Endodermal cell (in vitro differentiated cells): ENCODE measurements at regions not wholly inside any gene's neighbourhood (a gene's known extent, or its start where the extent isn't known, plus 50 kb on each side); places are given as distances from the start of the nearest gene placed in this dataset.

ENCODE experiments used
- DNase-seq: peaks from one replicate; pipeline ENCODE4 v3.0.0-alpha.2; 2017
- H3K27ac ChIP-seq: 2 replicates; pipeline ENCODE4 v1.5.1; 2013; ENCODE audit warnings: mild to moderate bottlenecking, low read depth, low read length, moderate library complexity
- H3K27me3 ChIP-seq: 2 replicates; pipeline ENCODE4 v1.6.1; 2013; ENCODE audit warnings: mild to moderate bottlenecking, low read length, moderate library complexity; ENCODE audit not compliant: insufficient read depth, control insufficient read depth, poor library complexity, severe bottlenecking
- H3K36me3 ChIP-seq: 2 replicates; pipeline ENCODE4 v1.7.0; 2013; ENCODE audit warnings: mild to moderate bottlenecking, low read length, moderate library complexity; ENCODE audit not compliant: control insufficient read depth, insufficient read depth
- H3K4me1 ChIP-seq: one replicate; pipeline ENCODE4 v1.7.0; 2013; ENCODE audit warnings: low read length; ENCODE audit not compliant: control insufficient read depth, insufficient read depth
- H3K4me3 ChIP-seq: 2 replicates; pipeline ENCODE4 v1.5.1; 2013; ENCODE audit warnings: mild to moderate bottlenecking, low read length, moderate library complexity
- H3K9ac ChIP-seq: 2 replicates; pipeline ENCODE4 v1.6.1; 2013; ENCODE audit warnings: mild to moderate bottlenecking, low read length, moderate library complexity; ENCODE audit not compliant: poor library complexity, severe bottlenecking; ENCODE audit errors: extremely low read depth
- H3K9me3 ChIP-seq: 2 replicates; pipeline ENCODE4 v1.6.1; 2013; ENCODE audit warnings: mild to moderate bottlenecking, low read length, moderate library complexity; ENCODE audit not compliant: control insufficient read depth
- H3K27ac Mint-ChIP-seq: 2 replicates; pipeline ENCODE4 v1.8.0; 2020; ENCODE audit warnings: mixed read lengths
- H3K27me3 Mint-ChIP-seq: 2 replicates; pipeline ENCODE4 v1.8.0; 2021; ENCODE audit warnings: mild to moderate bottlenecking, mixed read lengths; ENCODE audit not compliant: insufficient read depth
- H3K36me3 Mint-ChIP-seq: 2 replicates; pipeline ENCODE4 v1.8.0; 2020; ENCODE audit warnings: low read depth, mixed read lengths
- H3K4me1 Mint-ChIP-seq: 2 replicates; pipeline ENCODE4 v1.8.0; 2020; ENCODE audit warnings: mixed read lengths
- H3K4me3 Mint-ChIP-seq: 2 replicates; pipeline ENCODE4 v1.8.0; 2020; ENCODE audit warnings: mild to moderate bottlenecking, moderate library complexity, mixed read lengths
- H3K9me3 Mint-ChIP-seq: 2 replicates; pipeline ENCODE4 v1.8.0; 2020; ENCODE audit warnings: mild to moderate bottlenecking, mixed read lengths
- CTCF ChIP-seq: fragments of 200-600 bp; sonication (generic); conservative IDR thresholded peaks from 2 replicates; pipeline ENCODE4 v1.5.0; 2021; ENCODE audit warnings: antibody characterized with exemption, mild to moderate bottlenecking
- WGBS, 2 experiments: methylation state at CpG; one replicate each; pipeline versions ENCODE4 v1.1.5 to v1.1.7; 2013; ENCODE audit warnings: missing lambda C conversion rate in 2 of 2, mixed read lengths in 1 of 2; ENCODE audit not compliant: insufficient coverage in 1 of 2, insufficient read length in 1 of 2; 5-methylcytosine and 5-hydroxymethylcytosine counted together

- Histone ChIP-seq H3K4me3 (no peak overlapping the region), H3K4me1 (no peaks in the 10 kb centered on the region), H3K36me3 (no peaks in the 10 kb centered on the region), H3K27me3 (no peaks in the 10 kb centered on the region), H3K9ac (no peak overlapping the region), H3K27ac (no peak overlapping the region), H3K9me3 (no peaks in the 10 kb centered on the region)
- H3K36me3 Mint-ChIP-seq, result no peaks in the 10 kb centered on the region
- no peaks in the 10 kb centered on the region for H3K27me3 Mint-ChIP-seq
- H3K4me1 Mint-ChIP-seq, result no peaks in the 10 kb centered on the region
- no peak overlapping the region for H3K4me3 Mint-ChIP-seq
- no peak overlapping the region for H3K27ac Mint-ChIP-seq
- DNase-seq, result no peak
- no peaks in the 10 kb centered on the region for H3K9me3 Mint-ChIP-seq
- 92 to 93% methylated on average over 3 of the region's 3 CpGs for WGBS, 2 experiments
- no peak for TF ChIP-seq CTCF
Observed at GRCh38 chr4:131251321-131251720, 1897.8 kb upstream of the PCDH10 start.

- TF ChIP-seq CTCF, result no peak
Observed at GRCh38 chr4:131257241-131257640, 1891.9 kb upstream of the PCDH10 start.

GRCh38 chr4:131258361-131258760 lies 1890.7 kb upstream of the PCDH10 start:
- Mint-ChIP-seq H3K27ac (no peak overlapping the region), H3K36me3 (no peaks in the 10 kb centered on the region), H3K27me3 (no peaks in the 10 kb centered on the region), H3K4me1 (no peaks in the 10 kb centered on the region), H3K4me3 (no peak overlapping the region), H3K9me3 (no peaks in the 10 kb centered on the region)
- Histone ChIP-seq H3K27me3 (no peaks in the 10 kb centered on the region), H3K36me3 (no peaks in the 10 kb centered on the region), H3K4me3 (no peak overlapping the region), H3K27ac (no peak overlapping the region), H3K4me1 (no peaks in the 10 kb centered on the region), H3K9me3 (no peaks in the 10 kb centered on the region), H3K9ac (no peak overlapping the region)
- TF ChIP-seq CTCF, result no peak
- 90% methylated on average over 2 of the region's 2 CpGs; no CpG with 5 or more reads in 1 of the 2 experiments for WGBS, 2 experiments
- no peak for DNase-seq

More at GRCh38 chr4:131257241-131257640, 1891.9 kb upstream of the PCDH10 start:
- Mint-ChIP-seq H3K27ac (no peak overlapping the region), H3K4me3 (no peak overlapping the region), H3K4me1 (no peaks in the 10 kb centered on the region), H3K27me3 (no peaks in the 10 kb centered on the region), H3K36me3 (no peaks in the 10 kb centered on the region), H3K9me3 (no peaks in the 10 kb centered on the region)
- H3K9ac ChIP-seq, result no peak overlapping the region
- no peak for DNase-seq
- no peaks in the 10 kb centered on the region for H3K36me3 ChIP-seq
- H3K27ac ChIP-seq, result no peak overlapping the region
- 94 to 97% methylated on average over 2 of the region's 2 CpGs for WGBS, 2 experiments
- no peaks in the 10 kb centered on the region for H3K4me1 ChIP-seq
- no peaks in the 10 kb centered on the region for H3K9me3 ChIP-seq
- no peaks in the 10 kb centered on the region for H3K27me3 ChIP-seq
- no peak overlapping the region for H3K4me3 ChIP-seq
